WTC11 (cell line): ENCODE measurements at regions not wholly inside any gene's neighbourhood (a gene's known extent, or its start where the extent isn't known, plus 50 kb on each side); places are given as distances from the start of the nearest gene placed in this dataset.

Experiments
- ESRRA ChIP-seq: sonication (generic); formaldehyde crosslinking; IDR thresholded peaks from 2 replicates; pipeline ENCODE4 v1.8.1; 2022; ENCODE audit warnings: mild to moderate bottlenecking, missing genetic modification reagents, borderline replicate concordance
- FOXK1 ChIP-seq: sonication (generic); formaldehyde crosslinking; IDR thresholded peaks from 2 replicates; pipeline ENCODE4 v1.8.0; 2022; ENCODE audit warnings: mild to moderate bottlenecking, moderate library complexity, missing genetic modification reagents
- JUN ChIP-seq: sonication (generic); formaldehyde crosslinking; IDR thresholded peaks from 2 replicates; pipeline ENCODE4 v1.8.0; 2023; ENCODE audit warnings: mild to moderate bottlenecking, missing genetic modification reagents
- MXD4 ChIP-seq: fragments of 250-450 bp; sonication (Bioruptor Pico); IDR thresholded peaks from 2 replicates; pipeline ENCODE4 v1.8.0; 2021; ENCODE audit warnings: mild to moderate bottlenecking, moderate library complexity, borderline replicate concordance
- OVOL2 ChIP-seq: fragments of 250-450 bp; sonication (Bioruptor Pico); IDR thresholded peaks from 2 replicates; pipeline ENCODE4 v1.9.0; 2021; ENCODE audit warnings: mild to moderate bottlenecking, borderline replicate concordance
- SOX15 ChIP-seq: fragments of 250-450 bp; sonication (Bioruptor Pico); IDR thresholded peaks from 2 replicates; pipeline ENCODE4 v1.9.0; 2021; ENCODE audit warnings: mild to moderate bottlenecking
- TEAD4 ChIP-seq: sonication (generic); formaldehyde crosslinking; IDR thresholded peaks from 2 replicates; pipeline ENCODE4 v1.8.0; 2022; ENCODE audit warnings: mild to moderate bottlenecking, missing genetic modification reagents
- ZNF232 ChIP-seq: sonication (generic); formaldehyde crosslinking; IDR thresholded peaks from 2 replicates; pipeline ENCODE4 v1.8.0; 2022; ENCODE audit warnings: mild to moderate bottlenecking, missing genetic modification reagents
- TF ChIP-seq, protein P1 (sequence below): fragments of 200-600 bp; IDR thresholded peaks from 2 replicates; pipeline ENCODE4 v1.8.0; 2022; ENCODE audit warnings: antibody characterized with exemption
- TF ChIP-seq, protein P2 (sequence below): sonication (generic); formaldehyde crosslinking; IDR thresholded peaks from 2 replicates; pipeline ENCODE4 v1.8.1; 2023; ENCODE audit warnings: mild to moderate bottlenecking, missing genetic modification reagents
- TF ChIP-seq, protein P3 (sequence below): sonication (generic); formaldehyde crosslinking; IDR thresholded peaks from 2 replicates; pipeline ENCODE4 v1.8.0; 2022; ENCODE audit warnings: mild to moderate bottlenecking, missing genetic modification reagents
- TF ChIP-seq, protein P4 (sequence below): sonication (generic); formaldehyde crosslinking; IDR thresholded peaks from 2 replicates; pipeline ENCODE4 v1.8.0; 2022; ENCODE audit warnings: mild to moderate bottlenecking, missing genetic modification reagents
- TF ChIP-seq, protein P5 (sequence below): sonication (generic); formaldehyde crosslinking; IDR thresholded peaks from 2 replicates; pipeline ENCODE4 v1.8.0; 2022; ENCODE audit warnings: mild to moderate bottlenecking, missing genetic modification reagents
- TF ChIP-seq, protein P6 (sequence below): sonication (generic); formaldehyde crosslinking; conservative IDR thresholded peaks from 2 replicates; pipeline ENCODE4 v1.8.1; 2022; ENCODE audit warnings: mild to moderate bottlenecking, missing genetic modification reagents

DNA sequence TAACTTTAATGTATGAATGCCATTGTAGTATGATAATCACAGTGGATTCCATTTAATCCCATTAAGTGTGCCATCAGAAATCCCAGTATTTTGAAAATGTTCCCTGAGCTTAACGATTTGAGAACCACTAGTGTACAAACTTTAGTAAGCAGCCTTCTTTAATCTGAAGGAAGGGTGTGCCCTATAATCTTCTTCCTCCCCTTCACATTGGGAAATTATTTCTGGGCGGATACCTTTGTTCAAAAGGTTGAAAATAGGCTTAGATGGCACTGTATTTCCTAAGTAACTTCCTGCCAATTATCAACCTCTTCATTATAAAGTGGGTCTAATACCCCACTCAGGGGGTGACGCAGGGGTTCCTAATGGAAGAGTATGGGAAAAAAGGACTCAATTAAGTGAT, 62.4 kb downstream of the GTPBP8 start:
- TF ChIP-seq, protein P1, sequence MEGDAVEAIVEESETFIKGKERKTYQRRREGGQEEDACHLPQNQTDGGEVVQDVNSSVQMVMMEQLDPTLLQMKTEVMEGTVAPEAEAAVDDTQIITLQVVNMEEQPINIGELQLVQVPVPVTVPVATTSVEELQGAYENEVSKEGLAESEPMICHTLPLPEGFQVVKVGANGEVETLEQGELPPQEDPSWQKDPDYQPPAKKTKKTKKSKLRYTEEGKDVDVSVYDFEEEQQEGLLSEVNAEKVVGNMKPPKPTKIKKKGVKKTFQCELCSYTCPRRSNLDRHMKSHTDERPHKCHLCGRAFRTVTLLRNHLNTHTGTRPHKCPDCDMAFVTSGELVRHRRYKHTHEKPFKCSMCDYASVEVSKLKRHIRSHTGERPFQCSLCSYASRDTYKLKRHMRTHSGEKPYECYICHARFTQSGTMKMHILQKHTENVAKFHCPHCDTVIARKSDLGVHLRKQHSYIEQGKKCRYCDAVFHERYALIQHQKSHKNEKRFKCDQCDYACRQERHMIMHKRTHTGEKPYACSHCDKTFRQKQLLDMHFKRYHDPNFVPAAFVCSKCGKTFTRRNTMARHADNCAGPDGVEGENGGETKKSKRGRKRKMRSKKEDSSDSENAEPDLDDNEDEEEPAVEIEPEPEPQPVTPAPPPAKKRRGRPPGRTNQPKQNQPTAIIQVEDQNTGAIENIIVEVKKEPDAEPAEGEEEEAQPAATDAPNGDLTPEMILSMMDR, result no peak
- TF ChIP-seq, protein P2, sequence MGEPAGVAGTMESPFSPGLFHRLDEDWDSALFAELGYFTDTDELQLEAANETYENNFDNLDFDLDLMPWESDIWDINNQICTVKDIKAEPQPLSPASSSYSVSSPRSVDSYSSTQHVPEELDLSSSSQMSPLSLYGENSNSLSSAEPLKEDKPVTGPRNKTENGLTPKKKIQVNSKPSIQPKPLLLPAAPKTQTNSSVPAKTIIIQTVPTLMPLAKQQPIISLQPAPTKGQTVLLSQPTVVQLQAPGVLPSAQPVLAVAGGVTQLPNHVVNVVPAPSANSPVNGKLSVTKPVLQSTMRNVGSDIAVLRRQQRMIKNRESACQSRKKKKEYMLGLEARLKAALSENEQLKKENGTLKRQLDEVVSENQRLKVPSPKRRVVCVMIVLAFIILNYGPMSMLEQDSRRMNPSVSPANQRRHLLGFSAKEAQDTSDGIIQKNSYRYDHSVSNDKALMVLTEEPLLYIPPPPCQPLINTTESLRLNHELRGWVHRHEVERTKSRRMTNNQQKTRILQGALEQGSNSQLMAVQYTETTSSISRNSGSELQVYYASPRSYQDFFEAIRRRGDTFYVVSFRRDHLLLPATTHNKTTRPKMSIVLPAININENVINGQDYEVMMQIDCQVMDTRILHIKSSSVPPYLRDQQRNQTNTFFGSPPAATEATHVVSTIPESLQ (CRISPR knock-in tag), result no peak
- no peak for TF ChIP-seq TEAD4 (CRISPR knock-in tag)
- TF ChIP-seq, protein P3, sequence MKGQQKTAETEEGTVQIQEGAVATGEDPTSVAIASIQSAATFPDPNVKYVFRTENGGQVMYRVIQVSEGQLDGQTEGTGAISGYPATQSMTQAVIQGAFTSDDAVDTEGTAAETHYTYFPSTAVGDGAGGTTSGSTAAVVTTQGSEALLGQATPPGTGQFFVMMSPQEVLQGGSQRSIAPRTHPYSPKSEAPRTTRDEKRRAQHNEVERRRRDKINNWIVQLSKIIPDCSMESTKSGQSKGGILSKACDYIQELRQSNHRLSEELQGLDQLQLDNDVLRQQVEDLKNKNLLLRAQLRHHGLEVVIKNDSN, result no peak
- no peak for TF ChIP-seq SOX15
- TF ChIP-seq, protein P4, sequence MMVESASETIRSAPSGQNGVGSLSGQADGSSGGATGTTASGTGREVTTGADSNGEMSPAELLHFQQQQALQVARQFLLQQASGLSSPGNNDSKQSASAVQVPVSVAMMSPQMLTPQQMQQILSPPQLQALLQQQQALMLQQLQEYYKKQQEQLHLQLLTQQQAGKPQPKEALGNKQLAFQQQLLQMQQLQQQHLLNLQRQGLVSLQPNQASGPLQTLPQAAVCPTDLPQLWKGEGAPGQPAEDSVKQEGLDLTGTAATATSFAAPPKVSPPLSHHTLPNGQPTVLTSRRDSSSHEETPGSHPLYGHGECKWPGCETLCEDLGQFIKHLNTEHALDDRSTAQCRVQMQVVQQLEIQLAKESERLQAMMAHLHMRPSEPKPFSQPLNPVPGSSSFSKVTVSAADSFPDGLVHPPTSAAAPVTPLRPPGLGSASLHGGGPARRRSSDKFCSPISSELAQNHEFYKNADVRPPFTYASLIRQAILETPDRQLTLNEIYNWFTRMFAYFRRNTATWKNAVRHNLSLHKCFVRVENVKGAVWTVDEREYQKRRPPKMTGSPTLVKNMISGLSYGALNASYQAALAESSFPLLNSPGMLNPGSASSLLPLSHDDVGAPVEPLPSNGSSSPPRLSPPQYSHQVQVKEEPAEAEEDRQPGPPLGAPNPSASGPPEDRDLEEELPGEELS (CRISPR knock-in tag), result no peak
- no peak for TF ChIP-seq ESRRA (CRISPR knock-in tag)
- TF ChIP-seq, protein P5, sequence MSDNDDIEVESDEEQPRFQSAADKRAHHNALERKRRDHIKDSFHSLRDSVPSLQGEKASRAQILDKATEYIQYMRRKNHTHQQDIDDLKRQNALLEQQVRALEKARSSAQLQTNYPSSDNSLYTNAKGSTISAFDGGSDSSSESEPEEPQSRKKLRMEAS (CRISPR knock-in tag), result no peak
- TF ChIP-seq FOXK1 (CRISPR knock-in tag), result no peak
- TF ChIP-seq MXD4 (CRISPR knock-in tag), result no peak
- TF ChIP-seq JUN, result no peak
- TF ChIP-seq, protein P6, sequence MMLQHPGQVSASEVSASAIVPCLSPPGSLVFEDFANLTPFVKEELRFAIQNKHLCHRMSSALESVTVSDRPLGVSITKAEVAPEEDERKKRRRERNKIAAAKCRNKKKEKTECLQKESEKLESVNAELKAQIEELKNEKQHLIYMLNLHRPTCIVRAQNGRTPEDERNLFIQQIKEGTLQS (CRISPR knock-in tag), result no peak
- no peak for TF ChIP-seq ZNF232 (CRISPR knock-in tag)
- TF ChIP-seq OVOL2 (CRISPR knock-in tag), result no peak
